Neural cell (in vitro differentiated cells): ENCODE measurements at regions not wholly inside any gene's neighbourhood (a gene's known extent, or its start where the extent isn't known, plus 50 kb on each side); places are given as distances from the start of the nearest gene placed in this dataset.

Source experiments
- H2AFZ ChIP-seq: fragments of 200-600, 300-800 bp; sonication (generic), shearing (Covaris generic); 2 replicates; pipeline ENCODE4 v1.6.0; 2014; ENCODE audit warnings: low read depth, mild to moderate bottlenecking, antibody characterized with exemption, low read length, moderate library complexity
- H3F3A ChIP-seq: fragments of 200-600 bp; shearing (Covaris generic); 2 replicates; pipeline ENCODE4 v1.6.1; 2016; ENCODE audit warnings: mild to moderate bottlenecking, moderate library complexity, mixed read lengths, antibody characterized with exemption, low read length; ENCODE audit not compliant: insufficient read depth, poor library complexity, severe bottlenecking
- H3K27ac ChIP-seq: fragments of 200-600, 300-800 bp; sonication (generic), shearing (Covaris generic); 2 replicates; pipeline ENCODE4 v1.5.1; 2014; ENCODE audit warnings: mild to moderate bottlenecking, low read length, moderate library complexity
- H3K27me3 ChIP-seq: fragments of 300-800, 200-600 bp; sonication (generic), shearing (Covaris generic); 2 replicates; pipeline ENCODE4 v1.6.0; 2014; ENCODE audit warnings: mild to moderate bottlenecking, low read depth, low read length, moderate library complexity; ENCODE audit not compliant: insufficient read depth
- H3K36me3 ChIP-seq: fragments of 300-800, 200-600 bp; sonication (generic), shearing (Covaris generic); 2 replicates; pipeline ENCODE4 v1.5.1; 2014; ENCODE audit warnings: mild to moderate bottlenecking, antibody characterized with exemption, low read length, moderate library complexity; ENCODE audit not compliant: insufficient read depth
- H3K4me2 ChIP-seq: fragments of 300-800, 200-600 bp; sonication (generic), shearing (Covaris generic); 2 replicates; pipeline ENCODE4 v1.6.0; 2014; ENCODE audit warnings: mild to moderate bottlenecking, low read length
- H3K4me3 ChIP-seq: fragments of 300-800, 200-600 bp; sonication (generic), shearing (Covaris generic); 2 replicates; pipeline ENCODE4 v1.5.1; 2014; ENCODE audit warnings: mild to moderate bottlenecking, low read length, moderate library complexity
- H3K79me2 ChIP-seq: fragments of 200-600 bp; shearing (Covaris generic); replicated peaks from 2 replicates; pipeline ENCODE4 v1.6.0; 2014; ENCODE audit warnings: mild to moderate bottlenecking, low read length, moderate library complexity; ENCODE audit not compliant: insufficient read depth
- H3K9ac ChIP-seq: fragments of 300-800, 200-600 bp; sonication (generic), shearing (Covaris generic); 2 replicates; pipeline ENCODE4 v1.6.1; 2016; ENCODE audit warnings: mild to moderate bottlenecking, low read length, mixed read lengths
- H3K9me2 ChIP-seq: fragments of 200-600 bp; shearing (Covaris generic); 2 replicates; pipeline ENCODE4 v1.6.1; 2016; ENCODE audit warnings: mild to moderate bottlenecking, low read length, mixed read lengths; ENCODE audit not compliant: insufficient read depth
- H3K9me3 ChIP-seq: fragments of 200-600, 300-800 bp; sonication (generic), shearing (Covaris generic); 2 replicates; pipeline ENCODE4 v1.6.1; 2016; ENCODE audit warnings: mild to moderate bottlenecking, mixed run types, low read length, moderate library complexity, mixed read lengths
- H4K20me1 ChIP-seq: fragments of 200-600 bp; shearing (Covaris generic); 2 replicates; pipeline ENCODE4 v1.6.1; 2016; ENCODE audit warnings: mild to moderate bottlenecking, mixed run types; ENCODE audit not compliant: insufficient read depth
- CTCF ChIP-seq: fragments of 450-650 bp; IDR thresholded peaks from 2 replicates; pipeline ENCODE4 v1.5.1; 2014; ENCODE audit warnings: antibody characterized with exemption, mild to moderate bottlenecking, moderate library complexity; ENCODE audit not compliant: poor library complexity, severe bottlenecking
- EP300 ChIP-seq: fragments of 450-650 bp; conservative IDR thresholded peaks from 2 replicates; pipeline ENCODE4 v1.6.1; 2014; ENCODE audit warnings: antibody characterized with exemption, mild to moderate bottlenecking, moderate library complexity; ENCODE audit not compliant: poor library complexity, severe bottlenecking
- EZH2 ChIP-seq: fragments of 200-600, 300-800 bp; shearing (Covaris generic), sonication (generic); IDR thresholded peaks from 2 replicates; pipeline ENCODE4 v1.6.1; 2014; ENCODE audit warnings: antibody characterized with exemption, low read length, borderline replicate concordance, mild to moderate bottlenecking; ENCODE audit not compliant: insufficient read depth, poor library complexity, severe bottlenecking
- MXI1 ChIP-seq: fragments of 450-650 bp; conservative IDR thresholded peaks from 2 replicates; pipeline ENCODE4 v1.6.1; 2014; ENCODE audit warnings: antibody characterized with exemption, mild to moderate bottlenecking; ENCODE audit not compliant: poor library complexity, severe bottlenecking
- POLR2AphosphoS5 ChIP-seq: IDR thresholded peaks from 2 replicates; pipeline ENCODE4 v1.6.1; 2012
- RAD21 ChIP-seq: fragments of 450-650 bp; conservative IDR thresholded peaks from 2 replicates; pipeline ENCODE4 v1.6.1; 2014; ENCODE audit warnings: antibody characterized with exemption, mild to moderate bottlenecking, moderate library complexity
- REST ChIP-seq: IDR thresholded peaks from 2 replicates; pipeline ENCODE4 v1.6.1; 2012; ENCODE audit warnings: borderline replicate concordance
- SMC3 ChIP-seq: fragments of 450-650 bp; conservative IDR thresholded peaks from 2 replicates; pipeline ENCODE4 v1.6.1; 2014; ENCODE audit warnings: antibody characterized with exemption, mild to moderate bottlenecking, moderate library complexity; ENCODE audit not compliant: poor library complexity
- TAF1 ChIP-seq: IDR thresholded peaks from 2 replicates; pipeline ENCODE4 v1.6.1; 2012; ENCODE audit warnings: low read depth

GRCh38 chr9:31372799-31373587 lies 1011.5 kb upstream of the ACO1 start:
- no peaks in the 10 kb centered on the region for H3K36me3 ChIP-seq

GRCh38 chr9:31377358-31377757 lies 1007.1 kb upstream of the ACO1 start:
- no peak overlapping the region for H3K4me3 ChIP-seq
- H3K79me2 ChIP-seq, result no peaks in the 10 kb centered on the region
- H2AFZ ChIP-seq, result no peak overlapping the region
- no peaks in the 10 kb centered on the region for H3K9me2 ChIP-seq
- no peak overlapping the region for H3K27ac ChIP-seq
- H4K20me1 ChIP-seq, result no peaks in the 10 kb centered on the region
- no peaks in the 10 kb centered on the region for H3K36me3 ChIP-seq
- TF ChIP-seq RAD21 (no peak), MXI1 (no peak), POLR2AphosphoS5 (no peak), REST (no peak), EZH2 (no peak), EP300 (no peak), SMC3 (no peak), TAF1 (no peak), CTCF (no peak)
- H3F3A ChIP-seq, result no peaks in the 10 kb centered on the region
- no peak overlapping the region for H3K4me2 ChIP-seq
- H3K9ac ChIP-seq, result no peak overlapping the region
- H3K27me3 ChIP-seq, result no peaks in the 10 kb centered on the region
- H3K9me3 ChIP-seq, result no peaks in the 10 kb centered on the region

More at GRCh38 chr9:31372799-31373587, 1011.5 kb upstream of the ACO1 start:
- Histone ChIP-seq H3K4me2 (no peak overlapping the region), H3K9me3 (no peaks in the 10 kb centered on the region), H3K27me3 (no peaks in the 10 kb centered on the region), H3F3A (no peaks in the 10 kb centered on the region), H3K9ac (no peak overlapping the region), H4K20me1 (no peaks in the 10 kb centered on the region), H2AFZ (no peak overlapping the region), H3K27ac (no peak overlapping the region), H3K9me2 (no peaks in the 10 kb centered on the region), H3K79me2 (no peaks in the 10 kb centered on the region), H3K4me3 (no peak overlapping the region)
- TF ChIP-seq RAD21, result no peak
- TF ChIP-seq TAF1, result no peak
